H9 (cell line): ENCODE measurements at regions not wholly inside any gene's neighbourhood (a gene's known extent, or its start where the extent isn't known, plus 50 kb on each side); places are given as distances from the start of the nearest gene placed in this dataset.

Source experiments
- DNase-seq: peaks from one replicate; pipeline ENCODE4 v3.0.0-alpha.2; 2017
- H2AFZ ChIP-seq: one replicate; pipeline ENCODE4 v1.6.1; 2013; ENCODE audit warnings: mild to moderate bottlenecking, low read length, control low read depth, moderate library complexity
- H2AK5ac ChIP-seq: 2 replicates; pipeline ENCODE4 v1.6.1; 2013; ENCODE audit warnings: low read length, control low read depth, mixed read lengths; ENCODE audit not compliant: insufficient read length
- H2BK120ac ChIP-seq: one replicate; pipeline ENCODE4 v1.6.1; 2013; ENCODE audit warnings: low read depth, mild to moderate bottlenecking, low read length, control low read depth, inconsistent platforms; ENCODE audit not compliant: poor library complexity, severe bottlenecking
- H2BK12ac ChIP-seq: 2 replicates; pipeline ENCODE4 v1.6.1; 2013; ENCODE audit warnings: low read length, control low read depth, mixed read lengths, low read depth; ENCODE audit not compliant: insufficient read length
- H2BK15ac ChIP-seq: 2 replicates; pipeline ENCODE4 v1.6.1; 2013; ENCODE audit warnings: low read depth, low read length, control low read depth
- H2BK20ac ChIP-seq: one replicate; pipeline ENCODE4 v1.6.1; 2013; ENCODE audit warnings: low read depth, mild to moderate bottlenecking, low read length, control low read depth, inconsistent platforms; ENCODE audit not compliant: poor library complexity, severe bottlenecking
- H2BK5ac ChIP-seq: 2 replicates; pipeline ENCODE4 v1.6.1; 2013; ENCODE audit warnings: low read length, control low read depth, mixed read lengths; ENCODE audit not compliant: insufficient read length
- H3K14ac ChIP-seq: 2 replicates; pipeline ENCODE4 v1.6.1; 2013; ENCODE audit warnings: low read length, control low read depth; ENCODE audit not compliant: insufficient read depth
- H3K18ac ChIP-seq: 2 replicates; pipeline ENCODE4 v1.6.1; 2013; ENCODE audit warnings: low read depth, mild to moderate bottlenecking, mixed read lengths, low read length, control low read depth; ENCODE audit not compliant: insufficient read length
- H3K23ac ChIP-seq: 2 replicates; pipeline ENCODE4 v1.6.1; 2013; ENCODE audit warnings: low read length, control low read depth, mixed read lengths, low read depth; ENCODE audit not compliant: insufficient read length
- H3K23me2 ChIP-seq: 2 replicates; pipeline ENCODE4 v1.6.1; 2013; ENCODE audit warnings: low read depth, mild to moderate bottlenecking, mixed read lengths, low read length, control low read depth; ENCODE audit not compliant: insufficient read length, poor library complexity, severe bottlenecking
- H3K27ac ChIP-seq: 2 replicates; pipeline ENCODE4 v1.5.1; 2013; ENCODE audit warnings: low read length, control low read depth, mixed read lengths, low read depth; ENCODE audit not compliant: insufficient read length
- H3K27me3 ChIP-seq: 2 replicates; pipeline ENCODE4 v1.6.1; 2013; ENCODE audit warnings: low read length, control low read depth, inconsistent platforms; ENCODE audit not compliant: insufficient read depth
- H3K4ac ChIP-seq: 2 replicates; pipeline ENCODE4 v1.6.1; 2013; ENCODE audit warnings: low read depth, mild to moderate bottlenecking, control low read depth, inconsistent platforms, low read length, moderate library complexity
- H3K4me1 ChIP-seq: 2 replicates; pipeline ENCODE4 v1.6.1; 2013; ENCODE audit warnings: low read length, control low read depth, inconsistent platforms; ENCODE audit not compliant: insufficient read depth
- H3K4me2 ChIP-seq: 2 replicates; pipeline ENCODE4 v1.6.1; 2013; ENCODE audit warnings: low read length, control low read depth, mixed read lengths; ENCODE audit not compliant: insufficient read length, insufficient read depth
- H3K56ac ChIP-seq: 2 replicates; pipeline ENCODE4 v1.6.1; 2013; ENCODE audit warnings: low read depth, mild to moderate bottlenecking, mixed read lengths, low read length, control low read depth; ENCODE audit not compliant: insufficient read length
- H3K79me1 ChIP-seq: 2 replicates; pipeline ENCODE4 v1.6.1; 2013; ENCODE audit warnings: low read depth, mild to moderate bottlenecking, moderate library complexity, low read length, control low read depth, inconsistent platforms; ENCODE audit not compliant: insufficient read depth, poor library complexity, severe bottlenecking
- H3K79me2 ChIP-seq: 2 replicates; pipeline ENCODE4 v1.6.1; 2013; ENCODE audit warnings: low read length, control low read depth, inconsistent platforms; ENCODE audit not compliant: insufficient read depth
- H3K9ac ChIP-seq: 2 replicates; pipeline ENCODE4 v1.6.1; 2013; ENCODE audit warnings: low read length, control low read depth, mixed read lengths; ENCODE audit not compliant: insufficient read length; ENCODE audit errors: extremely low read depth
- H3K9me3 ChIP-seq: one replicate; pipeline ENCODE4 v1.6.1; 2013; ENCODE audit warnings: low read depth, low read length, inconsistent platforms; ENCODE audit not compliant: control insufficient read depth
- H3T11ph ChIP-seq: one replicate; pipeline ENCODE4 v1.6.1; 2013; ENCODE audit warnings: mild to moderate bottlenecking, low read length, control low read depth, inconsistent platforms
- H4K20me1 ChIP-seq: one replicate; pipeline ENCODE4 v1.6.1; 2013; ENCODE audit not compliant: control insufficient read depth, insufficient read length, insufficient read depth
- H4K5ac ChIP-seq: 2 replicates; pipeline ENCODE4 v1.6.1; 2013; ENCODE audit warnings: low read depth, mild to moderate bottlenecking, mixed read lengths, low read length, control low read depth; ENCODE audit not compliant: insufficient read length
- H4K8ac ChIP-seq: replicated peaks from 2 replicates; pipeline ENCODE4 v1.6.1; 2013; ENCODE audit warnings: low read length, control low read depth, mixed read lengths, low read depth; ENCODE audit not compliant: insufficient read length
- H4K91ac ChIP-seq: 2 replicates; pipeline ENCODE4 v1.6.1; 2013; ENCODE audit warnings: low read depth, mild to moderate bottlenecking, moderate library complexity, mixed read lengths, low read length, control low read depth; ENCODE audit not compliant: insufficient read length
- H3K27ac Mint-ChIP-seq, 3 experiments: 2 replicates in 2 of 3; 3 replicates in 1 of 3; pipeline ENCODE4 v1.8.0; 2020 to 2021; ENCODE audit warnings: mixed read lengths in 3 of 3, mild to moderate bottlenecking in 1 of 3, moderate library complexity in 1 of 3
- H3K27me3 Mint-ChIP-seq: 2 replicates; pipeline ENCODE4 v1.8.0; 2021; ENCODE audit warnings: low read depth, mild to moderate bottlenecking, moderate library complexity, mixed read lengths
- H3K36me3 Mint-ChIP-seq, 3 experiments: 2 replicates in 2 of 3; 3 replicates in 1 of 3; pipeline ENCODE4 v1.8.0; 2020 to 2021; ENCODE audit warnings: low read depth in 3 of 3, mixed read lengths in 3 of 3; ENCODE audit not compliant: insufficient read depth in 1 of 3
- H3K4me1 Mint-ChIP-seq, 2 experiments: 2 replicates each; pipeline ENCODE4 v1.8.0; 2020; ENCODE audit warnings: mixed read lengths in 2 of 2
- H3K4me3 Mint-ChIP-seq, 2 experiments: 2 replicates in 1 of 2; 3 replicates in 1 of 2; pipeline ENCODE4 v1.8.0; 2020 to 2021; ENCODE audit warnings: mild to moderate bottlenecking in 2 of 2, mixed read lengths in 2 of 2, moderate library complexity in 1 of 2
- H3K9me3 Mint-ChIP-seq, 2 experiments: 2 replicates in 1 of 2; 3 replicates in 1 of 2; pipeline ENCODE4 v1.8.0; 2020; ENCODE audit warnings: mild to moderate bottlenecking in 2 of 2, mixed read lengths in 2 of 2, moderate library complexity in 1 of 2
- WGBS: extraction: QIAGEN DNeasy Blood & Tissue Kit; methylation state at CpG from one replicate; pipeline ENCODE4 v1.1.7; 2013; ENCODE audit warnings: missing lambda C conversion rate, low lambda C conversion rate, mixed read lengths; ENCODE audit not compliant: insufficient read length; ENCODE audit errors: extremely low coverage; 5-methylcytosine and 5-hydroxymethylcytosine counted together
- TF ChIP-seq, protein P1 (sequence below): fragments of 200-600 bp; sonication (generic); conservative IDR thresholded peaks from 3 replicates; pipeline ENCODE4 v1.8.0; 2021; ENCODE audit warnings: antibody characterized with exemption, mild to moderate bottlenecking

DNA sequence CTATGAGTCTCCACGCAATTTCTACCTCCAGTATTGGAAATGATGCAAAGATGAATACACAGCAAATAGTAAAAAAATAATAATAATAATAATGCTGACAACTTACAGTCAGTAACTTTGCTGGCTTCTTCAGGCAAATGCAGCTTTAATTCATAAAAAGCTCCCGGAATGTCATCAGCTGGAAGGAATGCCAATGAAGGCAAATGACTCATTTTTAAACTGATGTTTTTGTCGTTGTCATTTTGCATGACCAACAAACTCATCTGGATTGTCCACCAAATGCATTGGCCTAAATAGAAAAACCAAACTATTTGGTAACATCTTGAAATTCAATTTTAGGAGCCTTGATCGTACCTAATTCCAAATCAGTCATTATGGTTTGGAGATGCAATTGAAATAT, 217.1 kb downstream of the ALDH8A1 start:
- TF ChIP-seq, protein P1, sequence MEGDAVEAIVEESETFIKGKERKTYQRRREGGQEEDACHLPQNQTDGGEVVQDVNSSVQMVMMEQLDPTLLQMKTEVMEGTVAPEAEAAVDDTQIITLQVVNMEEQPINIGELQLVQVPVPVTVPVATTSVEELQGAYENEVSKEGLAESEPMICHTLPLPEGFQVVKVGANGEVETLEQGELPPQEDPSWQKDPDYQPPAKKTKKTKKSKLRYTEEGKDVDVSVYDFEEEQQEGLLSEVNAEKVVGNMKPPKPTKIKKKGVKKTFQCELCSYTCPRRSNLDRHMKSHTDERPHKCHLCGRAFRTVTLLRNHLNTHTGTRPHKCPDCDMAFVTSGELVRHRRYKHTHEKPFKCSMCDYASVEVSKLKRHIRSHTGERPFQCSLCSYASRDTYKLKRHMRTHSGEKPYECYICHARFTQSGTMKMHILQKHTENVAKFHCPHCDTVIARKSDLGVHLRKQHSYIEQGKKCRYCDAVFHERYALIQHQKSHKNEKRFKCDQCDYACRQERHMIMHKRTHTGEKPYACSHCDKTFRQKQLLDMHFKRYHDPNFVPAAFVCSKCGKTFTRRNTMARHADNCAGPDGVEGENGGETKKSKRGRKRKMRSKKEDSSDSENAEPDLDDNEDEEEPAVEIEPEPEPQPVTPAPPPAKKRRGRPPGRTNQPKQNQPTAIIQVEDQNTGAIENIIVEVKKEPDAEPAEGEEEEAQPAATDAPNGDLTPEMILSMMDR, result no peak
- H3K27me3 Mint-ChIP-seq, result no peaks in the 10 kb centered on the region
- no peaks in the 10 kb centered on the region for H4K20me1 ChIP-seq
- H3K27ac Mint-ChIP-seq, result no peak overlapping the region
- H2BK120ac ChIP-seq, result no peak overlapping the region
- H4K8ac ChIP-seq, result no peak overlapping the region
- no peak overlapping the region for H3K4ac ChIP-seq
- H3K36me3 Mint-ChIP-seq, result no peaks in the 10 kb centered on the region; a peak in 1 of 7 replicates
- H2BK20ac ChIP-seq, result no peak overlapping the region
- no CpG with 5 or more reads among the region's 4 CpGs for WGBS
- no peak overlapping the region for H4K91ac ChIP-seq
- no peaks in the 10 kb centered on the region for H3K79me2 ChIP-seq
- DNase-seq, result no peak
- H2AFZ ChIP-seq, result no peak overlapping the region
- no peak overlapping the region for H3K9ac ChIP-seq
- no peaks in the 10 kb centered on the region for H3K27me3 ChIP-seq
- no peak overlapping the region for H3K4me2 ChIP-seq
- H2BK5ac ChIP-seq, result no peak overlapping the region
- no peak overlapping the region for H3K4me3 Mint-ChIP-seq
- H3T11ph ChIP-seq, result no peak overlapping the region
- H3K23me2 ChIP-seq, result no peaks in the 10 kb centered on the region
- no peak overlapping the region for H3K14ac ChIP-seq
- no peak overlapping the region for H2AK5ac ChIP-seq
- H3K4me1 ChIP-seq, result 0 out of 2 replicates have a peak, but pooled peaks cover 3% of the 10 kb centered on the region
- H3K27ac ChIP-seq, result no peak overlapping the region
- H3K9me3 ChIP-seq, result no peaks in the 10 kb centered on the region
- no peak overlapping the region for H2BK15ac ChIP-seq
- H3K79me1 ChIP-seq, result no peaks in the 10 kb centered on the region
- H3K56ac ChIP-seq, result no peak overlapping the region
- no peak overlapping the region for H2BK12ac ChIP-seq
- no peak overlapping the region for H3K18ac ChIP-seq
- no peak overlapping the region for H3K23ac ChIP-seq
- no peak overlapping the region for H4K5ac ChIP-seq
- peaks cover 12 to 13% of the 10 kb centered on the region in 2 experiments for H3K4me1 Mint-ChIP-seq
- no peaks in the 10 kb centered on the region for H3K9me3 Mint-ChIP-seq
